ENCODE measurements at regions not wholly inside any gene's neighbourhood (a gene's known extent, or its start where the extent isn't known, plus 50 kb on each side); places are given as distances from the start of the nearest gene placed in this dataset.
"Not testable (repeated sequence)": the region's sequence is repeated elsewhere in the genome, so short reads cannot be mapped to it uniquely, and the experiment has no call there.

DNA sequence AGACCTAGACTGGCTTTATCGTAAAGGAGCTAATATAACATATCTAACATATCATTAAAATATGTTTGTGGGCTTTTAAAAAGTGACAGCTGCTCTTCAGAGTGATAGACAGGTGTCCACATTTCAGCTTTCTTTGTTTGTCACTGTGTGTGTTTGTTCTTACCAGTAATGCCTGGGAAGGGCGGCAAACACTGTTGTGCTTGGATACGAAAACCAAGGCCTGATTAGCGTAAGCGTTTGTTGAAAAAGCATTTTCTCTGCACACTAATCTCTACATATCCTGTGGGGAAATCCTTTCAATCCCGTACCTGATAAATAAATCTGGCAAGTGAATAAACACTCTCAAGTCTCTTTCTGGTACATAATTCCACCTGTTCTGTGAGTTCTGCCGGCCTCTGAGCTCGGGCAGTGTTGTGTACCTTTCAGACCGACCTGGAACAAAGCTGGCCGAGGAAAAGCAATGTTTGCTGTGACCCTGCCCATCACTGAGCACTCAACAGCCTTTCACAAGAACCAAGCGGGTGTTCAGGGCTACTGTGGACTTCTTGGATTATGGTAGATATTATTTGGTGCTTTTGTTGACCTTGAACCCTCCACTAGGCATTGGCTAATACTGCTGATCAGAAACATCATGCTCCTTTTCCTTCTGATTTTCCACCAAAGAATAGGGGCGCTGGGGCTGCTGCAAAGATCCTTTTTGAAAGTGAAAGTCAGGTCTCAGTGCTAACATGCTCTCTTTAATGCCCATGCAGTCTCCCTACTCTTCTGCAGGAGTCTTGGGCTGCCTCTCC, 100.4 kb downstream of the CD83 start:
- DNase-seq, result no peak

DNA sequence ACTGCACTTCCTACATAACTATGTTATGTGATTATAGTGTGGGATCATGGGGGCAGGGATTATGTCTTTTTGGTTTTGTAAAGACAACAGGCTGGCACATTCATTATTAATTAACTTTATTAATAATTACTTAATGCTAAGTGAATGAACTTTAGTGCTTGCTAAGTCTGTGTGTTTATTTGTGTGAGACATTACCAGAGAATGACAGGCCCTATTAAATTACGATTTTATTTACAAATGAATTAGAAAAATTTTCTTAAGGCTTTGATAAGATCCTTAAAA, 100.9 kb downstream of the CD83 start:
- no peak for DNase-seq

DNA sequence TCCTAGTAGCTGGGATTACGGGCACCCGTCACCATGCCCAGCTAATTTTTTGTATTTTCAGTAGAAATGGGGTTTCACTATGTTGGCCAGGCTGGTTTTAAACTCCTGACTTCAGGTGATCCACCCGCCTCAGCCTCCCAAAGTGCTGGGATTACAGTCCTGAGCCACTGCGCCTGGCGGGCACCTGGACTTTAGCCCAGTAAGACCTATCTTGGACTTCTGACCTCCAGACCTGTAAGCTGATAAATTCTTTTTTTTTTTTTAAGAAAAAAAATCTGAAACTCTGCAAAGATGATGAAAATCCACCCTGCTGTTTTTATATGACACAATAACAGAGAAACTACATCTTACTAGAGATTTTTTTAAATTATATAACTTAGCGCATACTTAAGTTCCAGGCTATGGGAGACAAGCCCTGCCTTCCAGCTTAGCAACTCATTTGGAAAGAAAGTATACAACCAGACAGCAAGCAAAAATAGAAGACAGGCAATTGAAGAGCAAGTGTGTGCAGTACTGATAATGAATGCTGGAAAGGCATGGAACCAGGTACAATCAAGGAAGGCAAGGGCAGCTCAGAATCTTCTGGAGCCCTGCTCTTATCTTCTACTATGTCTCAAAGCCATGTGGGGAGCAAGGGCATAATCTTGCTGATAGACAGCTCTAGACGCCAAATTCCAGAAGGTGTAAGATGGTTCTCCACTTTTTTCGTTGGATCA, 104.2 kb downstream of the CD83 start:
- DNase-seq, result no peak

DNA sequence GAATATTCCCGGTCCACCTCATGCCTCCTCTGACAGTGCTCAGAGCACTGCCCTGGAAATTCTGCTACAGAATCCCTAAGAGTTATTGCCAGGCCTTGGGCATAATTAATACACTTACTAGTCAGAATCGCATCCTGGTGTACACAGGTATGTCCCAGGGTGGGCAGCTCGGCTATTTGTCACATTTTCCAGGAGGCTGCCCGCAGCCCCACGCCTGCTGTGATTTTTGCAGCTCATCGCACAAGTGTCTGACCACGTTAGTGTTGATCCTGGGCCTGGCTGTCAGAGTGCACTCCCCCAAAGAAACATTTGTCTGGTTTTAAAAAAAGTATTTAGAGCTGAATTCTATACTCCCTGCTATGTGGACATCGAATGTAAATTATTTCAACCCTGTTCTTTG, 105.4 kb downstream of the CD83 start:
- peak in 2 of 14 donors; percentile 3 to 82 for DNase-seq

DNA sequence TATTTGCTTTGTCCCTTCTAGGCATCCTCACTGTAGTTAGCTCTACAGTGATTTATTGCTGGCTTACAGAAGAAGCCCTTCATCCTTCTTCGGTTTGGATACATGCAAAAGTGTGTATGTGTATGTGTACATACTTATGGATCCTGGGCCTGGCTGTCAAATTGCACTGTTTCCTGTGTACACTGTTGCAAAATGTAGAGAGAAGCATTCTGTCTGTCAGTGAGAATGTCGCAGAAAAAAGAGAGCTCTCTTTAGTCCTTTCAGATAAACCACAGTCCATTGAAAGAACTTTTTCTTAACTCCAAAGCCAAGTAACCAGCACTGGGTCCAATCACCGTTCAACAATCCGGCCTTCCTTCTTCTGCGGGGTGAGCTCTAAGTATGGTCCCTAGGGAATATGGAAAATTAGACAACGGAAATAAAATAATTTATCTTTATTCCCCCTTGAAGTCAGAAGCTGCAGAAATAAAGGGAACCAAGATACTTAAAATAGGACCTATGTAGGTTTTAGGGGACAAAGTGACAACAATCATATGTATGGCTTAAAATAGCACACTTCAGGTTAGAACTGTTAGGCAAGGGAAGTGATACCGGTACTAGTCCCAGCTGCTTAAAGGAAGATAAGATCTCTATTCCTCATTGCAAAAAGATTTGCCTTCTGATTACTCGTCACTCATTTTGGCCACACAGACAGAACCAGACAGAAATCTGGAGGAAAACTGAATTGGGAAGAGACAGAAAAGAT, 107.0 kb downstream of the CD83 start:
- DNase-seq, result no peak

DNA sequence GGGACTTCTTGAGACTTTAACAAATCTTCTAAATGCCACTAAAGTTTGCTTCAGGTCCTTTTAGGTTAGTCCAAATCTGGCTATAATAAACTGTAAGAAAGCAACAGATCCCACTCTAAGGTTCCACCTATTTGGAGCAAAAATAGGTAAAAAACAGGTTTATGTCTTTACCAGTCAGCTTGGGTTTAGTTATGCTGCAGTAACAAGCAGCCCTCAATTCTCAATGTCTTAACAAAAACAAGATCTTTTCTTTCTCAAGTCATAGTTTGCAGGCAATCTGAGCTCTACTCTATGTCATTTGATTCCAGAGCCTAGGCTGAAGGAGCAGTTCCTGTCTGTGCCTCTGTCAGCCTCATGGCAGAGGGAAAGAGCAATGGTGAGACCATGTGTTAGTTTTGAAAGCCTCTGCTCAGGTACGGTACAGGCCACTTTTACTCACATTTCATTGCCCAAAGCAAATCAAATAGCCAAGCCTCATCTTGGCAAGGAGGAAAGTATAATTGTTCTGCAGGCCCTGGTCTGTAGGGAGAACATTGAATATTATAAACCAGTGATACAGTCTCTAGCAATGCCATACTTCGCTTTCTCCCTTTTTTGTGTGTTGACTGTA, 108.6 kb downstream of the CD83 start:
- DNase-seq, result no peak

DNA sequence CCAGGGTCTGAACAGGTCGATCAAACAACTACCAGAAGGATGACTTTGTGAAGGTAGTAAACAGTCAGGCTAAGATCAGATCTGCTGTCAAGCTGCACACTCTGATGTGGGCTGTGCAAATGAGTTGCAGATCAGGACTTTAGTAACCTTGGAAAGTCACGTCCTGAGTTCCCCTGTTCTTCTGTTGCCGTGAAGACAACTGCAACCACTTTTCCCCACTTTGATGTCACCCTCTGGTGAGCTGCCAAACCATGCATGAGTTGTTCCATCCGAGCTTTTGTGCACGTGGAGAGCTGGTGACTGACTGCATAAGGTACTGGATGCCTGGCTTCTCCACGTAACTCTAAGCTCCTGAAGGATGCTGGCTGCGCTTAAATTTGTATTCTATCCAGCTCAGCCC, 111.0 kb downstream of the CD83 start:
- no peak for DNase-seq

DNA sequence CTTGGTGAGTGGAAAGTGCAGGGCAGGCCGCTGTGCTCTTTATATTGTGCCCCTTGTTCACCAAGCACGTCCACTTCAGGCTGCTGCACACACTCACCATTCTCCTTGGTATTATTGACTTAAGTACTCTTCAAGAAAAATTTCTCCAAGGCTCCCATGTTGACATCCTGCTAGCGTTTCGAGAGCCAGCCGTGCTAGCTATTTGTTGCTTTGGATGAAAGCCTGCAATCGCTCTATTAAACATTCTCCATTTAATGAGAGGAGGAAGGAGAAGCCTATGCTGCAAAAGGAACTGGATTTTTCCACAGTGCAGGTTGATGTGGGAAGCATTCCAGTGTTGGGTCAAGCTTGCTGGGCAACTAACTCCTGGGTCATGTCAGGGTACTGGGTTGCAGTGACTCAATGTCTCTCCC, 113.5 kb downstream of the CD83 start:
- no peak for DNase-seq

DNA sequence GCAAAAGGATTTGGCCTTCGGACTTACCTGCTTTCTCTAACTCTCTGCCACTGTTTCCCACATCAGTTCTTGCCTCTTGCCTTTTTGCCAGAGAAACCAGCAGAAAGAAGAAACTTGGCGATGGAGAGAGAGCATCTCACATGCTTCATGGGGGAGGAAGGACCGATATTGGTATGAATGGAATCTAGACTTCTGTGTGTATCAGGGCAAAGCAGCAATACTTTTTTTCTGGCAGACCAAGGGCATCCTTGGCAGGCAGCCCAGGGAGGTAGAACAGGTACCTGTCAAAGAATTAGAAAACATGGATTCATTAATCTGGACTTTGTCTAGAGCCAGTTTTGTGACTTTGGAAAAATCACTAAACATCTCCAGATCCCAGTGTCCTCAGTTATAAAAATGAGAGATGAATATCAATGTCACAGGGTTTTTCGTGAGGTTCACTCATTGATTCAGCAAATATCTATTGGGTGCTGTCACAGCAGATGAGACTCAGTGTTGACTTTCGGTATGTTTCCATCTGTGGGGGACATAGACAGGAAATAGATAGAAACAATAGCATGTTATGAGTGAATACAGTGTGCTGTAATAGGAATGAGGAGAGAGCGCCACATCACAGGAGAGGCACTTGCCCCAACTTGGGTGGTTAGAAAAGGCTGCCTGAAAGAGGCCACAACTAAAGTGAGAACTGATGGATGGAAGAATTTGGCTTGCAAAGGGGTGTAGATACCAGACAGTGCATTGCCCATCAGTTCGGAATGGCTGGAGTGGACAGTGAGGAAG, 114.1 kb downstream of the CD83 start:
- no peak for DNase-seq

DNA sequence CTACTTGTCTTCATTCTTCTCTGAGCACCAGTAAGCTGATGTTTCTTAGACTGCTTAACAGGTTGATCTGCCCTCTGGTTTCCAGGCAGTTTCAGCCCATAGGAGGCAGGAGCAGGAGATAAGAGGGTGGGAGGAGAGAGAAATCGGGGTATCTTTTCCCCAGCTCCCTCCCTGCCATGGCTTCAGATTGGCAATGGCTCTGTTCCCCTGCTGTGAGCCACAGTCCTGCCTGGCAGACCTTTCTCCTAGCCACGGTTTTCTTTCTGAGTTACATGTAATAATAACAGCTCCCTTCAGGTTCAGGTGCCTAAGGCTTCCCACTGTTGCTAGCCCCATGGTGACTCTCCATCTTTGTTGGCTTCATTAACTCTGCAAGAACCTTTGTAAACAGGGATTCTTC, 115.3 kb downstream of the CD83 start:
- DNase-seq, result no peak

DNA sequence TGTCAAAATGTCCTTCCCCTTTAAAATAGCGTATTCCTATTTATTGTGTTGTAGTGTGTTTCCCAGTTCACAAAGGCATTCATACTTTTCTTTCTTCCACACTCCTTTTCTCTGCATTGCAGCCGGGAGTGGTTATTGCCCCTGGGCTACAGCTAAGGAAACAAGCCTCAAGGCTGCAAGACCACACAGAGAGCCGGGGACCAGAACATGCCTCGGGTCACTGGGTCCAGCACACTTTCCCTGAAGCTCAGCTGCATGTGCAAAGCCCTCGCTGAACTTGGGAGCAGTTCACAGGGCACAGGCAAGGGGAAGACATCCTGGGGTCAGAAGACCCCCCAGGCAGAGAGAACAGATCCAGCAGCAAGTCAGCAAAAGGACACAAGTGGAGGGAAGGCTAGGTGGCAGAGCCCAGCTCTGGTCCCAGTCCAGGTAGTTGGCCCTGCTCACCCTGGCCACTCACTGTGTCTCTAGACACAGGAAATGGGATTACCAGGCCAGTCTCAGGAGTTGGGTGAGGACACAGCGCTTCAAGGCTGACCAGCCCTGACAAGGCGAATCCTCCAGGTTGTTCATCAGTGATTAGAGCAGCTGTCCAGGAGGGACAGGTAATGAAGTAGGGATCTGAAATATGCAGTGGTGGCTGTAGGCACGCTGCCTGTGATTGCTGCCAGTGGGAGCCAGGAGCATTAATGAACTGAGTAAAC, 118.2 kb downstream of the CD83 start:
- DNase-seq, result no peak

DNA sequence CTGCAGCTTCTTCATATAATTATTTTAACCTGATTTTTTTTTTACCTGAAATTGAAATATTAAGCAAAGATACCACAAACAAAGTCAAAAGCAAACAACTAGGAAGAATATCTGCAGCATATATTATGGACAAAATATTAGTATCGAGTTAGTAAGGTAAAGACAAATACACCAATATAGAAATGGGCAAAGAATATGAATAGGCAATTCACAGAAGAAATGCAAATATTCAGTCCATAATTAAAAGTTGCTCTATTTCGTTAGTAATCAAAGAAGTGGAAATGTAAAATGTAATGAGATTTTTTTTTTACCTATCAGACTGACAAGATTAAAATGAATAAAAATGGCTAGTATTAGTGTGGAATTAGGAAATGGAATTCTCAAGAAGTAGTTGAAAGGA, 121.5 kb downstream of the CD83 start:
- DNase-seq, result no peak

DNA sequence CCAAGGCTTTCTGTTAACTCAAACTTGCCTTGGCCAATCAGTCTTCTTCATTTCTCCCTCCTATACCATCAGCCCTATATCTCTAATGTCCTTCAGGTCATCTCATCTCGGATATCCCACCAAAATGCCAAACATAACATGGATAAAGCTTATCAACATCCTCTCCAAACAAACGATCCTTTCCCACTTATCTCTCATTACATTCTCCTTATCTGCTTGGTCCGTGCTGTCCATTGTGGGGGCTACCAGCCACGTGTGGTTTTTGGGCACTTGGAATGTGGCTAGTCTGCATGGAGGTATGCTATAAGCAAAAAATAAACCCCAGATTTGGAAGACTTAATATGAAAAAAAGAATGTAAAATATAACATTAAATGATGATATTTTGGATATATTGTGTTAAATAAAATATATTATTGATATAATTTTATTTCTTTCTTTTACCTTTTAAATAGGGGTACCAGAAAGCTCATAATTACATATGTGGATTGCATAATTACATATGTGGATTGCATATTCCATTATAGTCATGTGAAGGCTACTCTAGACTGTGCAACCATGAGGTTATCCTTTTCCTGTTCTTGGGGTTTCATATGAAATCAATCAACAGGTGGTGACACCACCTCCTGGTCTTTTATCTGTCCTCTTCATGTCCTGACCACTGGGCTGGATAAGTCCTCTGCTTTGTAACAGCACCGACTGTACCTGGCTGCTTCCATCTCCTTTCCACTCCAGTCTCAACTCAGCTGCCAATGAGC, 123.0 kb downstream of the CD83 start:
- DNase-seq, result no peak

DNA sequence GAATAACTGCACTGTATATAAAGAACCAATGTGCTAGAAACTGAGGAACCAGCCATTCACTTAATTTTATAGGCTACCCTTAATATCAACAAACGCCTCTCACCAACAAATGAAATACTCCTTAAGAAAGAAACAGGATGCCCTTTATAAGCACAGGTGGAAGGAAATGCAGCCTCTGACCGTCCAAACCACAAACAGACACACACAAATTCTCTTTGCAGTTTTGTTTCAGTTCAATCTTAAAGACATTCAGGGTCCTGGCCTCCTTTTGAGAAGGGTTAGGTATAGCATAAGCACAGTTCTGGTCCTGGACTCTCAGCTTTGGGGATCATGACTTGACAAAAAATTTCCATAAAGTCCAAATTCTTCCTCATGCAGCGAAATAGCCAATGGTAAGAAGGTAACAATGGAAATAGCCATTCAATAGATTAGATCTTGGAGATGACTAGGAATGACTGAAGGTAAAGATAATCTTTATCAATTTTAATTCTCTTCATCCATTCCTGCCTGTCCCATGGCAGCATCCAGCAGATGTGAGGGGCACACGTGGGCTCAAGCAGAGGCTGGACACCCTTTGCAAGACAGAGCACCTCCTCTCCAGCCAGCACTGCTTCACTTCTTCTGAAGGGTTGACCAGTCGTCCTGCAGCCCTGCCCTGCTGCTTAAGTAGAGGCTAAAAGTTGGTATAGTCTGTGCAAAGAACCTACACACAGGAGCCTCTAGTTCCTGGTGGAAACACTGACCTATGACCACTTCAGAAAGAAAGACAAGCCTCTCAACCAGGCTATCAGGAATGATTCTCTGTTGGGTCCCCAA, 123.9 kb downstream of the CD83 start:
- DNase-seq, result no peak

DNA sequence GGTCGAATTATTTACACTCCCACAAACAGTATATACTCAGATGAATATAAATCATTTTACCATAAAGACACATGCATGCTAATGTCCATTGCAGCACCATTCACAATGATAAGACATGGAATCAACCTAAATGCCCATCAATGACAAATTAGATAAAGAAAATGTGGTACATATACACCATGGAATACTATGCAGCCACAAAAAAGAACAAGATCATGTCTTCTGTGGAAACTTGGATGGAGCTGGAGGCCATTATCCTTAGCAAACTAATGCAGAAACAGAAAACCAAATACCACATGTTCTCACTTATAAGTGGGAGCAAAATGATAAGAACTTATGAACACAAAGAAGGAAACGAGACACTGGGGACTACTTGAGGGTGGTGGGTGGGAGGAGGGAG, 125.3 kb downstream of the CD83 start:
- DNase-seq, result not testable (repeated sequence)

DNA sequence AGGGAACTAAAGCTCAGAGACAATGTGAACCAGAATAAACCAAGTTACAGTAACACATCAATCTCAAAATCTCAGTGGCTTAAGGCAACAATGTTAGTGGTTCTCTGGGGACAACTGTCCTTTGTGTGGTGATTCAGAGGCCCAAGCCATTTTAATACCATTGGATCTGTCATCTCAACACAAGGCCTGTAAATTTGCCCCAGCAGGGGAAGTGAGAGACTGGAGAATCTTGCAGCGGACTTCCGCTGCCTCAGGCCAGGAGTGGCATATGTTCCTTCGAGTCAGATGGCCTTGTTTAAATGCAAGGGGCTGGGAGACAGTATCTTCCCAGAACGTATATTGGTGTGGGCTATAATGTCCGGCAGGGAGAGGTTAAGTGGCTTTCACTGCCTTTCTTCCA, 126.0 kb downstream of the CD83 start:
- peak in 2 of 14 donors; percentile 2 to 54 for DNase-seq

DNA sequence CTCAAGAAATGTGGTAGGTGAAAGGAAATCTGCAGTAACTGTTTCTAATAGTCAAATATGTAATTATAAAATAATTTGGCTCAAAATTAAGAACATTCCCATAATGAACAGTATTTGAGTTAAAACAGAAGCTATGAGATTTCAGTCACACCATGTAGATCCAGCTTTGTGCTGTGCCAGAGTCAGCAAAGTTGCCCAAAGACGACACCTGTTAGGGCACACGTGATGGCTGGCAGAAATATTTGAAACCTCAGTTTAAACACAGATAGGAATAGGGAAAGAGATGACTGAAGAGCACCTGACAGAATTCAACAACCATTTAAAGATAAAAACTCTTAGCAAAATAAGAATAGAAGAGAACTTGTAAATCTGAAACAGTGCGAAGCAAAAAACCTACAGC, 129.3 kb downstream of the CD83 start:
- DNase-seq, result no peak

DNA sequence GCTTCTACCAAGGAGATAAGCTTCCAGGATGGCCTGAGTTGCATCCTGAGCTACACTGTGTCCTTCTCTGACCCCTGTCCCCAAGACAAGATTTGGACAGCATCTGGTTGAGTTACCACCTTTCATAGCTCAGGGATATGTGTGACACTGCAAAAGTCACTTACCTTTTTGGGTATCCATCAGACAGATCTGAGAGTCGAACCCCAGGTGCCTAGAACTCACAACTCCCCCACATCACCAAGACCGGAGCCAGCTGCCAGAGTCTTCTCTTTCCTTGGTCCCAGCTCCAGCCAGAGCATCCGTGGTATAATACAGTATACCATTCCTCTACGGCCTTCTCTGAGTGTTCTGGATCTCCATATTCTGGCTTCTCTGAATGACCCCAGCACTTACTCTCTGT, 133.0 kb downstream of the CD83 start:
- no peak for DNase-seq

DNA sequence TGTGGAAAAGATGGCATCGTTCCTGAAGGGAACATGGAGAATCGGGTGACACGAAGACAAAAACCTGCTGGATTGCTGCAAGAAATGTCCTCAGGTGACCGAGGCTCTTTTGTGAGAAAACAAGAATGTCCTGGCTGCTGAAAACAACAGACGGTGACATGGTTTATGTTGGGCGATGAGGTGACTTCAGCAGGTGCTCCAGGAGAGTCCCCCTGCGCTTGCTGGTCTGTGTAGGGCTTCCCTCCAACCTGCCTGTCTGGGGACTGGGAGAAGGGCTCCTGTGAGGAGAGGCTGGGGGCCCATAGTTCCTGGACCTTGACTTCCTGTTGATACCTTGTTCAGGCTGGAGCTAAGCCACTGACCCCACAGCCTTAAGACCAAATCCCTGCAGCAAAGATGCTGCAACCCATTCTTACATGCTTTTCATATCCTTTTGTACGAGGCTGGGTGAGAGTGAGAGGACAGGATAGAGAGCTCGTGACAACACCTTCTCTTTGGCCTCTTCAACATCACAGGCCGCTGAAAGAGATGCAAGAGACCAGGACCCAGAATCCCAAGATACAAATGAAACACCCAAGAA, 134.8 kb downstream of the CD83 start:
- peak in 1 of 14 donors; percentile 85 for DNase-seq

DNA sequence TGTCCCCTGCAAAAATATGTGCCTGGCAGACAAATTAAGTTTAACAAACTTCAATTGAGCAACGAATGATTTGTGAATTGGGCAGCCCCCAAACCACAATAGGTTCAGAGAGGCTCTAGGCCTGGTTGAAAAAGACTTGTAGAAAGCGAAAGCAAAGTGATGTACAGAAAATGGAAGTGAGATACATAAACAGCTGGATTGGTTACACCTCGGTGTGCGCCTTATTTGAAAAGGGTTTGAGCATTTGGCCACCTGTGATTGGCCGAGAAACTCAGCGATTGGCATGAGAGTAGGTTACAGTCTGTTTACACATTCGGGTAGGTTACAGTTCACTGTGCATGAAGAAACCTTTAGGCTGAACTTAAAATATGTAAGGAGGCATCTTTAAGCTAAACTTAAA, 136.9 kb downstream of the CD83 start:
- DNase-seq, result no peak

Data from C1 segment of cervical spinal cord (tissue), 14 donors.